SK-N-MC (cell line): ENCODE measurements at regions not wholly inside any gene's neighbourhood (a gene's known extent, or its start where the extent isn't known, plus 50 kb on each side); places are given as distances from the start of the nearest gene placed in this dataset.

Experiments used
- FOXP2 ChIP-seq: optimal IDR thresholded peaks from 2 replicates; pipeline ENCODE3; 2011; ENCODE audit warnings: mild to moderate bottlenecking, moderate library complexity; ENCODE audit not compliant: insufficient read depth; ENCODE audit errors: extremely low read length, control extremely low read depth
- POLR2AphosphoS5 ChIP-seq: IDR thresholded peaks from 2 replicates; pipeline ENCODE4 v1.6.1; 2012; ENCODE audit warnings: mild to moderate bottlenecking, low read depth, low read length, borderline replicate concordance

DNA sequence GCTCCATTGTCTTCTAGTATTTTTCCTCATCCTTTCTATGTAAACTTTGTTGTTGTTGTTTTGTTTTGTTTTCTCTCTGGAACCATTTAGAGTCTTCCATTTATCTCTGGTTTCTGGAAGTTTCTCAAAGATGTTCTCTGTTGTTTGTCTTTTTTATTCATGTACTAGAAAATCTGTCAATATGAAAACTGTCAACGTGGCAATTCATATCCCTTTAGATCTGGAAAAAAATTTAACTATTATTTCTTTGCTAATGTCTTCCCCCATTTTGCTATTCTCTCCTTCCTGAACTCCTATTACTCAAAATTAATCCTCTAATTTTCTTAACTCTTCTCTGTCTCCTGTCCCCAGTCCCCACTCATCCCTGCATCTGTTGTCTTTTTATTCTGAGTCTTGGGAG lies 55.9 kb upstream of the LRRN2 start:
- TF ChIP-seq POLR2AphosphoS5 = no peak
- no peak for TF ChIP-seq FOXP2
